OCI-M1 (cell line): ENCODE measurements at regions not wholly inside any gene's neighbourhood (a gene's known extent, or its start where the extent isn't known, plus 50 kb on each side); places are given as distances from the start of the nearest gene placed in this dataset.

ENCODE experiments used
- DNase-seq: peaks from one replicate; lab custom pipeline; 2025; lab: John Stamatoyannopoulos, UW

- no peak for DNase-seq
Observed at GRCh38 chr9:85155352-85155751, 485.8 kb downstream of the NTRK2 start.

DNA sequence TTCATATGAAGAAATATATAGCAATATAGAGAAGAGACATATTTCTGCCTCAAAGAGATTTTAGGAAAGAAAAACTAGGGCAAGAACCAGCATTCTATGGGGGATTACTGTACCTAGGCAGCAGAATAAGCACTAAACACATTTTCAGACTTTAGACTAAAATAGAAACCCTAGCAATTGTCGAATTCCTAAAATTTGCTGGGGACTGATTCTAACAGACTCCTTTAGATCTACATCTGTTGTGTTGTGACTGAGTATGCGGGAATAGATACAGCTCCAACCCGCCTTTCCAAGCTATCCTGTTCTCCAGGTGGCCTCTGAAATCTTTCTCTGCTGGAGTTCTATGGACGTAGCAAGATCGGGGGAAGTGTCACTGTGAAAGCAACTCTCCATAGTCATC, 482.2 kb downstream of the NTRK2 start:
- no peak for DNase-seq

GRCh38 chr9:85151162-85151561, 481.6 kb downstream of the NTRK2 start:
- DNase-seq = no peak

GRCh38 chr9:85147046-85147640, 477.6 kb downstream of the NTRK2 start:
- DNase-seq = no peak

GRCh38 chr9:85142968-85143367, 473.4 kb downstream of the NTRK2 start:
- DNase-seq = peak; percentile 16

DNA sequence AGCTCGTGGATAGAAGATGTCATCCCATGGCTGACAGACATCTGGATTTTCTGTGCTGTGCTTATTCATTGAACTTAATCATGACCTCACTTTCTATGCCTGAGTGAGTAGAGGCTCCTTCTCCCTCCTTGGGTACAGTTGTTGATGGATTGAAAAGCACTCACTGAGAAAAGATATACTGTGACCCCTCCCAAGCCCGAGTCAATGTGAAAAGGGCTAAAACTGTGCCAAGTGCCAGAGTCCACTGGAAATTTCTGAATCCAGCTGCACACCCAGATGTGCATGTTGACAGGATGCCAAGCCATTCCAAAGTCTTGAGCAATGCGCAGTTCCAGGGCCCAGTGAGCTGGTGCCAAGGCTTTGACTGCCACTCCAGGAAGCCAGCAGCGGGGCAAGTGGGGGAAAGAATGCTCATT, 473.0 kb downstream of the NTRK2 start:
- no peak for DNase-seq

DNA sequence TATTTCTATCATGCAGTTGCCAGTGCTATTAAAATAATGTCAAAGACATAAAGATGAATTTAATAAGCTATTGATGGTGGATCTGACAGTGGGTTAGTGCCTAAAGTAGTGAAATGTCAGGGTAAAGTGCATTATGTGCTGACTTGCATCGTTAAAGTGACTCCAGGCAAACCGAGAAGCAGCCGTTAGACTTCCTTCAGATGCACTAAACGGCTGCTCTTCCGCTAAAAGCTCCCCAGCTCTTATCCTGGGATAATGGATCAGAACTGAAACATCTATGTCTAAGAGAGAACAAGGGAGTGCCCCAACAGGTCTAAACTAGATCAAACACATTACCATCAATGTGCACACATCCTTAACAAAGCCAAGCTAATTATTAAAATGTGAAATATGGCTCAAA, 468.2 kb downstream of the NTRK2 start:
- no peak for DNase-seq

- DNase-seq = no peak
Observed at GRCh38 chr9:85136987-85137386, 467.5 kb downstream of the NTRK2 start.

- no peak for DNase-seq
Observed at GRCh38 chr9:85136507-85136906, 467.0 kb downstream of the NTRK2 start.

DNA sequence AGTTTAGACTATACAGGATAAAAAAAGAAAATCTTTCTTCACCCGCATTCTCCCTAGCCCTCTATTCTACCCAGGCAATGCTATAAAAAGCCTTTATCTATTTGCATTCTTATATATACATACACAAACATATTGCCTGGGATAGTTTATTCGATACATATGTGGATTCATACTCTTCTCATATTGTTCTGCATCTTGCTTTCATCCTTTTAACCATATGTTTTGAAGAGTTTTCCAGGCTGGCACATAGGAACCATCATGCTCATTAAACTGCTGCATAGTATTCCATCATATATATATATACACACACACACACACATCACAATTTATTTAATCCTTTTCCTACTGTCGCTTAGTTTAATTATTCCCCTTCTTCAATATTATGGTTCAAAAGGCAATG, 461.2 kb downstream of the NTRK2 start:
- no peak for DNase-seq

DNA sequence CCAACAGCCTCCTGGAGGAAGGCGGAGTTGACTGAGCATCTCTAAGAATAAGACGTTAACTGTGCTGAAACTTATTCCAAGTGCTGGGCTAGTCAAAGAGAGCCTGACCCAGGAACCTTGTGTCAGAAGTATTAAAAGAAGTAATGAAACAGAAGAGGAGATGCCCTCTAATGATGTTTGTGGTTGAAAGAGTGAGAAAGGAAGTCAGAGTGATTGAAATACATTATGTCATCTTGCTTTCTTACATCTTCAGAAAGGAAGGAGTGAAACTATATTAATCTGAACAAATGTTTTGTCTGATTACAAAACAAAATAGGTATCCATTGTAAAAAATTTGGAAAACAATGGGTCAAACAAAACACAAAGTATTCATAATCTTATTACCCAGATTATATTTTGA, 460.7 kb downstream of the NTRK2 start:
- no peak for DNase-seq

DNA sequence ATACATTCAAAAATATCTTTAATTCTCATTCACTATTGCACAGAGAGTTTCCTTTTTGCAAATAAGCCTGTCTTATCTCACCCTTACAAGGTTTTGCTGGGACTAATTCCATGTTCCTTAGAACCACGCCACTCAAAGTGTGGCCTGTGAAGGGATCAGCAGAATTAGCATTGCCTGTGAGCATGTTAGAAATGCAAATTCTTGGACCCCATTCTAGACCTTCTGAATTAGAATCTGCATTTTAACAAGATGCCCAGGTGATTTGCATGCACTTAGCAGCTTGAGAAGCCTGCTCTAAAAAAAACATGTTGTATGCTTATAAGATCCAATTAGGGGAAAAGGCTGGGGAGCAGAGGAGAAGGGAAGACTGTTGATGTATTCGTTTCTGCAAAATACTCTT, 460.0 kb downstream of the NTRK2 start:
- no peak for DNase-seq

DNA sequence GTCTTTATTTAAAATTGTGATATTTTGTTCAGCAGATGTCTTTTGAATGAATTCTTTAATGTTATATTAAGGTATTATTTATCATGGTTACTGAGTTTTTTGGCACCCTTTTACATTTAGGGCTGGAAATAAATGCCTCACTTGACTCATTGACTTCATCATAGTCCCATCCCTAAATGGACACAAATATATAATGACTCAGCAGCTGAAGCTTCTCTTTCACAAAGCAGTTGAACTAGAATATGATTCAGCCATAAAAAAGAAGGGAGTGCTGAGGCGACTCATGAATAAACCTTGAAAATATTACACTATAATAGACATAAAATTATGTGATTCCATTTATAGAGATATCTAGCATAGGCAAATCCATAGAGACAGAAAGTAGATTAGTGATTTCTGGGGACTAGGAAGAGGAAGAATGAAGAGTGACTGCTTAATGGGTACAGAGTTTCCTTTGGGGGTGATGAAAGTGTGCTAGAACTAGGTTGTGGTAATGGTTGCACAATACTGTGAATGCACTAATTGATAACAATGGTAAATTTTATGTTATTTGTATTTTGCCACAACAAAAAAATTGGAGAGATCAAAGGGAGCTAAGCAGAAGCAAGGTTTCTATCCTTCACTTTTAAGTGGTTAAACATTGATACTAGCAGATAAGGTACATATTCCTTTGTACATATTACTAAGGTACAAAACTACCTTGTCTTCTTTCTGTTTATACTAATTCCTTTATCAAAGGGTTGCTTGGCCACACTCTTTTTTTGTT, 449.6 kb downstream of the NTRK2 start:
- DNase-seq = no peak

- no peak for DNase-seq
Observed at GRCh38 chr9:85117831-85118230, 448.3 kb downstream of the NTRK2 start.

DNA sequence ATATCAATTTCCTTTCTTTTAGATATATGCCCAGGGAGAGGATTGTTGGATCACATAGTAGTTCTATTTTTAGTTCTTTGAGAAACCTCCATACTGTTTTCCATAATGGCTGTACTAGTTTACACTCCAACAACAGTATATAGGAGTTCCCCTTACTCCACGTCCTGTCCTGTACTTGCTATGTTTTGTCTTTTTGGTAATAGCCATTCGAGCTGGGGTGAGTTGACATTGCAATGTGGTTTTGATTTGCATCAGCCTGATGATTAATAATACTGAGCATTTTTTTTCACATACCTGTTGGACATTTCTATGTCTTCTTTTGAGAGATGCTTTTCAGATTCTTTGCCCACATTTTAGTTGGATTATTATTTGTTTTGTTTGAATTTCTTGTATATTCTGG, 445.9 kb downstream of the NTRK2 start:
- DNase-seq = no peak

DNA sequence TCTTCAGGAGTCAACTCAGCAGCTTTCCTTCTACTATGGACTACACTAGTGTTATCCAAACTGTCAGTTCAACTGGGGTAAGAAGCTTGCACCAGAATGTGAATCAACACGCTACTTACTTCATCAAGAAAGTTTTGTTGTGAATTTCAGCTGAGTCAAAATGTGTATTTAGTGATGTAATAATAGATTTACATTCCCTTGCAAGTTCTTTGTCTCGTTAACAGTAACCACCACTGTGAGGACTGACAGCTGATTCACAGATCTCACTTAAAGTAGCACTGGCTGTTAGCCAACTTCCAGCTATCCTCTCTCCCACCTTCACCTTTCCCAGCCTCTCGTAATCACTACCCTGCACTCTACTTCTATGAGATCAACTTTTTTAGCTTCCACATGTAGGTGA, 445.3 kb downstream of the NTRK2 start:
- DNase-seq = no peak

DNA sequence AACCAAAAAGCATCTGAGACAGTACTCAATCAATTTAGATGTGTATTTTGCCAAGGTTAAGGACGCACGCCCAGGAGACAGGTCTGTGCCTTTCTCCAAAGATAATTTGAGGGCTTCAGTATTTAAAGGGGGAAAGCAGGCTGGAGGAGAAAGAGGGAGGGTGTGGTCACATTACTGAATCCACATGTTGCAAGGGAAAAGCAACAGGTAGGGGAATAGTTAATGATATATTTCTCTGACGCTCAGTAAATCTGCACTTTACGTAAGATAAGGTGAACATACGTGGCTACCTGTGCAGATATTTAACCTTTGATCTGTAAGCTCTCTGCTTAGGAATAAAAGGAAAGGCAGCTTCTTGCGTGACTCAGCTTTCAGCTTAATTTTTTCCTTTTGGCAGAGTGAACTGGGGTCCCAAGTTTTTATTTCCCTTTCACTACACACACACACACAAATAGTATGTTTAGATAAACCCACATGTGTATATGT, 443.4 kb downstream of the NTRK2 start:
- DNase-seq = no peak

GRCh38 chr9:85112391-85112790, 442.9 kb downstream of the NTRK2 start:
- no peak for DNase-seq

DNA sequence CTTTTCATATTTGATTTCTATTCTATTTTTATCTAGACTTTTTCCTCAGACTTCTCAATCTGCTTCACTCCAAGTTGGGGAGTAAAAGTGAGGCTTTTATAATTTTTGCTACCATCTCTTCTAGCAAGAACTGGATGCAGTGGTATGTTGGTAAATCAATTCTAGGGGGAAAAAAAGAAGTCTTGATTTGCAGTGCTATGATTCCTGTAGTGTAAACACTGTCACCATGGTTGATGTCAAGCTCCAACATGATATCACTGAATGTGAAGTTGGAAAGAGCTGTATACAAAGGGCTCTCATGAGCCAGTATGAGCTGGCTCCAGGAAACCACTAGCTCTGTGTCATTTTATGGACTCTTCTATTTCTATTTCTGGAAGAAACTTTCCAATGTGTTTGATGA, 439.2 kb downstream of the NTRK2 start:
- DNase-seq = no peak

DNA sequence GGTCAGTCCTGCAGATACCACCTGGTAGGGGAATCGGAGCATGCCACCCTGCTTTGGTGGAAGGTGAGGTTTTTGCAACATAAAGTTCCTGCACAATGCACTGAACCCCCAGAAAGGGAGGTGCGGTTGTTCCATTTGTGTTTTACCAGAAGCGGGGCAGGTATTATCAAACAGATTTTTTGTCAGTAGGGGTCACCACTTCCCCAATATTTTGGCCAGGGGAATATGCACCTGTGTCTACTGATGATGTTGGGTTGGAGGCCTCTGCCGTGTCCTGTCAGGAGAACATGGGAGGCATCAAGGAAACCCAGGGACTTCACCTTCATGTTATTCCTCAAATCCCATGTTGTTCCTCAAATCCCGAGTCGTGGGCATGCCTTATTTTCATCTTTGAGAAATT, 438.7 kb downstream of the NTRK2 start:
- DNase-seq = no peak

- DNase-seq = no peak
Observed at GRCh38 chr9:85089188-85089969, 419.9 kb downstream of the NTRK2 start.

DNA sequence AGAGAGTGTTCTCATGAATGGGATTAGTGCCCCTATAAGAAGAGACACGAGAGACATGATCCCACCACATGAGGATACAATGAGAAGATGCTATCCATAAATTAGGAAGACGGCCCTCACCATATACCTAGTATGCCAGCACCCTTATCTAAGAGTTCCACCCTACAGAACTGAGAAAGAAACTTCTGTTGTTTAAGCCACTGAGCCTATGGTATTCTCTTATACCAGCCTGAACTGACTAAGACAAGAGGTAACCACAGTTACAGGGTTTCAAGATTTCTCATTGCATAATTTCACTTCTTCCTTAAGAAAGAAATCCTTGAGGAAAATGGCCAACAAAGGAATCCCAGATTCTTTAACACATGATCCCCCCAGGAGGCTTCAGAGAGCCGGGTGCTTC, 412.4 kb downstream of the NTRK2 start:
- no peak for DNase-seq

DNA sequence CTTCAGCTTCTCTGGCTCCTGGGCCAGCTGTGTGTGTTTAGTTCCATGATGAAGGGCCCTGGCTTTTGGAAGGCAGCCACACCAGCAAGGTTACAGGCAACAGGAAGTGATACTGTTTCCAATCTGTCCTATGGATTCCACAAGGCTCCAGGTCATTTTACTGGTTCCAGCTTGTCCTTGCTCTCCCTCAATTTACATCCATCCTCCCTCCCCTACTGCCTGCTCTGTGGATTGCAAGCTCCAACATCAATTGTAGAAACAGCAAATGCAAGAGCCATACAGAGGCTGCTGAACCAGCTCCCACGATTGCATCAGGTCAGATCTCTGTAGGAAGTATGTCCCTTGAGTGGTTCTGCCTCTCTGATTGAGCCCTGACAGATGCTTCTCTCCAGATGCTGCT, 409.8 kb downstream of the NTRK2 start:
- DNase-seq = no peak
